Astrocyte (in vitro differentiated cells and primary cell): ENCODE measurements at regions not wholly inside any gene's neighbourhood (a gene's known extent, or its start where the extent isn't known, plus 50 kb on each side); places are given as distances from the start of the nearest gene placed in this dataset.

Experiments
- DNase-seq: peaks from one replicate; pipeline ENCODE4 v3.0.0-alpha.2; 2010; ENCODE audit warnings: low read depth
- FAIRE-seq: peaks from 2 replicates; lab custom pipeline; 2011; peaks lifted over from hg19 to GRCh38; lab: Jason Lieb, UNC
- H2AFZ ChIP-seq: 2 replicates; pipeline ENCODE4 v1.6.0; 2012; ENCODE audit warnings: low read depth, low read length, inconsistent platforms
- H3K27ac ChIP-seq: 2 replicates; pipeline ENCODE4 v1.5.1; 2011; ENCODE audit warnings: low read depth, low read length, inconsistent platforms
- H3K27me3 ChIP-seq: 2 replicates; pipeline ENCODE4 v1.6.0; 2011; ENCODE audit warnings: low read length, inconsistent platforms; ENCODE audit not compliant: insufficient read depth
- H3K36me3 ChIP-seq: 2 replicates; pipeline ENCODE4 v1.5.1; 2011; ENCODE audit warnings: low read length, inconsistent platforms; ENCODE audit not compliant: insufficient read depth
- H3K4me1 ChIP-seq: 2 replicates; pipeline ENCODE4 v1.5.1; 2011; ENCODE audit warnings: low read length, inconsistent platforms; ENCODE audit not compliant: insufficient read depth
- H3K4me2 ChIP-seq: 2 replicates; pipeline ENCODE4 v1.6.0; 2012; ENCODE audit warnings: low read length, inconsistent platforms
- H3K4me3 ChIP-seq: 2 replicates; pipeline ENCODE4 v1.5.1; 2011; ENCODE audit warnings: low read depth, mild to moderate bottlenecking, low read length, inconsistent platforms; ENCODE audit not compliant: insufficient read depth
- H3K79me2 ChIP-seq: 2 replicates; pipeline ENCODE4 v1.6.0; 2012; ENCODE audit warnings: mild to moderate bottlenecking, low read length, inconsistent platforms; ENCODE audit not compliant: insufficient read depth
- H3K9ac ChIP-seq: 2 replicates; pipeline ENCODE4 v1.6.0; 2012; ENCODE audit warnings: mild to moderate bottlenecking, low read length, inconsistent platforms
- H3K9me3 ChIP-seq: 2 replicates; pipeline ENCODE4 v1.5.1; 2012; ENCODE audit warnings: low read depth, mild to moderate bottlenecking, low read length, inconsistent platforms; ENCODE audit not compliant: insufficient read depth
- H4K20me1 ChIP-seq: 2 replicates; pipeline ENCODE4 v1.6.0; 2012; ENCODE audit warnings: low read length, inconsistent platforms; ENCODE audit not compliant: insufficient read depth
- H3K27ac Mint-ChIP-seq: one replicate; pipeline ENCODE4 v1.8.0; 2021; ENCODE audit warnings: mild to moderate bottlenecking, mixed read lengths; ENCODE audit not compliant: unreplicated experiment
- H3K27me3 Mint-ChIP-seq: one replicate; pipeline ENCODE4 v1.8.0; 2021; ENCODE audit warnings: low read depth, mixed read lengths; ENCODE audit not compliant: unreplicated experiment
- H3K36me3 Mint-ChIP-seq: one replicate; pipeline ENCODE4 v1.8.0; 2021; ENCODE audit warnings: low read depth, mixed read lengths; ENCODE audit not compliant: unreplicated experiment
- H3K4me1 Mint-ChIP-seq: one replicate; pipeline ENCODE4 v1.8.0; 2021; ENCODE audit warnings: low read depth, mixed read lengths; ENCODE audit not compliant: unreplicated experiment
- H3K4me3 Mint-ChIP-seq: one replicate; pipeline ENCODE4 v1.8.0; 2021; ENCODE audit warnings: mild to moderate bottlenecking, moderate library complexity, mixed read lengths; ENCODE audit not compliant: unreplicated experiment
- H3K9me3 Mint-ChIP-seq: one replicate; pipeline ENCODE4 v1.8.0; 2021; ENCODE audit warnings: mild to moderate bottlenecking, mixed read lengths; ENCODE audit not compliant: unreplicated experiment
- CTCF ChIP-seq: IDR thresholded peaks from 2 replicates; pipeline ENCODE4 v1.5.1; 2011; ENCODE audit warnings: low read depth, mild to moderate bottlenecking, inconsistent platforms, low read length, moderate library complexity; ENCODE audit not compliant: insufficient read depth
- EZH2 ChIP-seq: IDR thresholded peaks from 2 replicates; pipeline ENCODE4 v1.6.1; 2012; ENCODE audit warnings: mild to moderate bottlenecking, low read length, inconsistent platforms; ENCODE audit not compliant: insufficient read depth

GRCh38 chr2:81706856-81707255 lies 1402.3 kb upstream of the LRRTM1 start:
- Histone ChIP-seq H4K20me1 (no peaks in the 10 kb centered on the region), H3K36me3 (no peaks in the 10 kb centered on the region), H3K9me3 (no peaks in the 10 kb centered on the region), H3K4me2 (no peak overlapping the region), H3K79me2 (no peaks in the 10 kb centered on the region), H3K9ac (no peak overlapping the region), H3K27me3 (no peaks in the 10 kb centered on the region), H2AFZ (no peak overlapping the region), H3K27ac (no peak overlapping the region), H3K4me3 (no peak overlapping the region), H3K4me1 (no peaks in the 10 kb centered on the region)
- no peaks in the 10 kb centered on the region for H3K4me1 Mint-ChIP-seq
- no peaks in the 10 kb centered on the region for H3K27me3 Mint-ChIP-seq
- H3K4me3 Mint-ChIP-seq, result no peak overlapping the region
- no peak overlapping the region for H3K27ac Mint-ChIP-seq
- H3K9me3 Mint-ChIP-seq, result no peaks in the 10 kb centered on the region
- DNase-seq, result no peak
- TF ChIP-seq CTCF (no peak), EZH2 (no peak)
- no peaks in the 10 kb centered on the region for H3K36me3 Mint-ChIP-seq
- no peak for FAIRE-seq

- H3K4me2 ChIP-seq, result no peak overlapping the region
- H3K79me2 ChIP-seq, result no peaks in the 10 kb centered on the region
- no peak for TF ChIP-seq EZH2
- no peak for TF ChIP-seq CTCF
- H3K27me3 Mint-ChIP-seq, result no peaks in the 10 kb centered on the region
- no peak overlapping the region for H3K4me3 ChIP-seq
- FAIRE-seq (no peak), DNase-seq (no peak)
- H3K36me3 ChIP-seq, result no peaks in the 10 kb centered on the region
- no peaks in the 10 kb centered on the region for H3K4me1 Mint-ChIP-seq
- H3K4me3 Mint-ChIP-seq, result no peak overlapping the region
- no peaks in the 10 kb centered on the region for H3K4me1 ChIP-seq
- no peak overlapping the region for H2AFZ ChIP-seq
- H3K27me3 ChIP-seq, result no peaks in the 10 kb centered on the region
- no peak overlapping the region for H3K9ac ChIP-seq
- no peaks in the 10 kb centered on the region for H3K9me3 ChIP-seq
- no peak overlapping the region for H3K27ac ChIP-seq
- no peaks in the 10 kb centered on the region for H3K9me3 Mint-ChIP-seq
- H3K36me3 Mint-ChIP-seq, result no peaks in the 10 kb centered on the region
- no peaks in the 10 kb centered on the region for H4K20me1 ChIP-seq
- H3K27ac Mint-ChIP-seq, result no peak overlapping the region
Measured at GRCh38 chr2:81703831-81704230, 1399.3 kb upstream of the LRRTM1 start.

GRCh38 chr2:81692566-81692965 lies 1388.0 kb upstream of the LRRTM1 start:
- no peak for FAIRE-seq
- no peaks in the 10 kb centered on the region for H3K4me1 Mint-ChIP-seq
- H3K27ac Mint-ChIP-seq, result no peak overlapping the region

More at GRCh38 chr2:81692566-81692965, 1388.0 kb upstream of the LRRTM1 start:
- no peak for TF ChIP-seq CTCF
- no peak for TF ChIP-seq EZH2
- H3K27me3 Mint-ChIP-seq, result no peaks in the 10 kb centered on the region
- no peaks in the 10 kb centered on the region for H3K4me1 ChIP-seq
- no peaks in the 10 kb centered on the region for H3K9me3 ChIP-seq
- H4K20me1 ChIP-seq, result no peaks in the 10 kb centered on the region
- DNase-seq, result no peak
- H3K4me3 ChIP-seq, result no peak overlapping the region
- no peaks in the 10 kb centered on the region for H3K9me3 Mint-ChIP-seq
- H3K36me3 ChIP-seq, result no peaks in the 10 kb centered on the region
- H3K27me3 ChIP-seq, result no peaks in the 10 kb centered on the region
- H3K79me2 ChIP-seq, result no peaks in the 10 kb centered on the region
- H2AFZ ChIP-seq, result no peak overlapping the region
- H3K36me3 Mint-ChIP-seq, result no peaks in the 10 kb centered on the region
- H3K27ac ChIP-seq, result no peak overlapping the region
- H3K4me2 ChIP-seq, result no peak overlapping the region
- H3K9ac ChIP-seq, result no peak overlapping the region
- no peak overlapping the region for H3K4me3 Mint-ChIP-seq
